ENCODE measurements at regions not wholly inside any gene's neighbourhood (a gene's known extent, or its start where the extent isn't known, plus 50 kb on each side); places are given as distances from the start of the nearest gene placed in this dataset.
"Not testable (repeated sequence)": the region's sequence is repeated elsewhere in the genome, so short reads cannot be mapped to it uniquely, and the experiment has no call there.

GRCh38 chr6:9233226-9233625, 797.9 kb upstream of the SLC35B3 start:
- TF ChIP-seq CTCF (conservative IDR thresholded peaks at IDR 0.05; ENCODE audit: control insufficient read depth, insufficient read depth, low read depth, low read length): no peak
- no peak for DNase-seq (ENCODE audit: low read depth)
- no peak overlapping the region for H3K4me3 ChIP-seq (ENCODE audit: control insufficient read depth, low read depth, low read length)

GRCh38 chr6:9225441-9225871, 790.1 kb upstream of the SLC35B3 start:
- TF ChIP-seq CTCF (conservative IDR thresholded peaks at IDR 0.05; ENCODE audit: control insufficient read depth, insufficient read depth, low read depth, low read length): no peak
- no peak for DNase-seq (ENCODE audit: low read depth)
- H3K4me3 ChIP-seq (ENCODE audit: control insufficient read depth, low read depth, low read length): no peak overlapping the region

GRCh38 chr6:9224539-9224938, 789.2 kb upstream of the SLC35B3 start:
- no peak for DNase-seq (ENCODE audit: low read depth)
- no peak for TF ChIP-seq CTCF (conservative IDR thresholded peaks at IDR 0.05; ENCODE audit: control insufficient read depth, insufficient read depth, low read depth, low read length)
- no peak overlapping the region for H3K4me3 ChIP-seq (ENCODE audit: control insufficient read depth, low read depth, low read length)

GRCh38 chr6:9213717-9214116, 778.4 kb upstream of the SLC35B3 start:
- H3K4me3 ChIP-seq (ENCODE audit: control insufficient read depth, low read depth, low read length): not testable (repeated sequence)

GRCh38 chr6:9208966-9209365, 773.6 kb upstream of the SLC35B3 start:
- H3K4me3 ChIP-seq (ENCODE audit: control insufficient read depth, low read depth, low read length): no peak overlapping the region
- TF ChIP-seq CTCF (conservative IDR thresholded peaks at IDR 0.05; ENCODE audit: control insufficient read depth, insufficient read depth, low read depth, low read length): no peak
- no peak for DNase-seq (ENCODE audit: low read depth)

More at GRCh38 chr6:9213717-9214116, 778.4 kb upstream of the SLC35B3 start:
- not testable (repeated sequence) for DNase-seq (ENCODE audit: low read depth)

GRCh38 chr6:9205645-9206044, 770.3 kb upstream of the SLC35B3 start:
- DNase-seq (ENCODE audit: low read depth): no peak
- no peak for TF ChIP-seq CTCF (conservative IDR thresholded peaks at IDR 0.05; ENCODE audit: control insufficient read depth, insufficient read depth, low read depth, low read length)
- H3K4me3 ChIP-seq (ENCODE audit: control insufficient read depth, low read depth, low read length): no peak overlapping the region

GRCh38 chr6:9204171-9204570, 768.8 kb upstream of the SLC35B3 start:
- peak; percentile 36 for DNase-seq (ENCODE audit: low read depth)
- no peak for TF ChIP-seq CTCF (conservative IDR thresholded peaks at IDR 0.05; ENCODE audit: control insufficient read depth, insufficient read depth, low read depth, low read length)

More at GRCh38 chr6:9204171-9204570, 768.8 kb upstream of the SLC35B3 start:
- no peak overlapping the region for H3K4me3 ChIP-seq (ENCODE audit: control insufficient read depth, low read depth, low read length)
